ENCODE measurements at regions not wholly inside any gene's neighbourhood (a gene's known extent, or its start where the extent isn't known, plus 50 kb on each side); places are given as distances from the start of the nearest gene placed in this dataset.

DNA sequence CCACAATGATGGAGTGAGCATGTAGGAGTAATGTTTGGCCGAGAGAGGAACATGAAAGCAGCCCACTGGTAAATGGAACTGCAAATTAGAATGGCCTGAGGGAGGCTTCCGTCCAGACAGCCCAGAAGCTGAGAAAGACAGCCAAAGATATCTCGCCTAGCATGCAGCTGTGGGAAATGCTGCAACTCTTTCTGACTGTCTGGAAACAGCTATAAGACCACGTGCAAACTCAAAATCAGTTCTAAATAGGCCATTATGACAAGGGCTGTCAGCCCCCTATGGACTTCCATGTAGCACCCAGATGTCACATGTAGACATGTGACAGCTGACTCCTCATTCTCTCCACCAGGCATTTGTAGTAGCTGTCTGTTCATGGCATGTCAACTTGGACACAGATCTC lies 62.9 kb upstream of the ATP1A1 start:
- H3K4me1 ChIP-seq (ENCODE audit: insufficient read depth, low read length), result peaks cover 28% of the 10 kb centered on the region
- intact Hi-C loops (cut with micrococcal nuclease), result no loop called here
- DNase-seq (no peak), ATAC-seq (no peak)
- BruUV-seq (replicated peaks), result no TSS peak
- H3K79me2 ChIP-seq (ENCODE audit: low read length), result no peaks in the 10 kb centered on the region
- no peak overlapping the region for H2AFZ ChIP-seq (ENCODE audit: low read length)
- no peak for TF ChIP-seq EZH2phosphoT487 (IDR thresholded peaks at IDR 0.05; ENCODE audit: borderline replicate concordance, low read length)
- no peak for TF ChIP-seq CTCF (conservative IDR thresholded peaks at IDR 0.05; ENCODE audit: low read depth, low read length)
- no peak for TF ChIP-seq EZH2 (IDR thresholded peaks at IDR 0.05; ENCODE audit: low read length, unreplicated experiment)
- no peak overlapping the region for H3K27ac ChIP-seq (ENCODE audit: low read length)
- H3K4me3 ChIP-seq (ENCODE audit: low read length), result no peak overlapping the region
- no peaks in the 10 kb centered on the region for H4K20me1 ChIP-seq (ENCODE audit: low read length)
- H3F3A ChIP-seq (ENCODE audit: low read length, unreplicated experiment), result no peaks in the 10 kb centered on the region
- ChIA-PET CTCF (interaction anchor here (0.5 kb wide), 1 partner anchor 189 kb away, joined by 7 read pairs; no protein-coding TSS in a partner anchor), POLR2A (ENCODE audit: unreplicated experiment) (no interaction called here)
- no peaks in the 10 kb centered on the region for H3K9me2 ChIP-seq (replicated peaks; ENCODE audit: low read length)
- H3K9me3 ChIP-seq (ENCODE audit: low read length), result no peaks in the 10 kb centered on the region
- H3K9ac ChIP-seq (ENCODE audit: low read length), result no peak overlapping the region
- no peaks in the 10 kb centered on the region for H3K27me3 ChIP-seq (ENCODE audit: low read length)
- H3K36me3 ChIP-seq (ENCODE audit: low read depth, low read length), result no peaks in the 10 kb centered on the region
- H3K4me2 ChIP-seq (ENCODE audit: low read length), result no peak overlapping the region

DNA sequence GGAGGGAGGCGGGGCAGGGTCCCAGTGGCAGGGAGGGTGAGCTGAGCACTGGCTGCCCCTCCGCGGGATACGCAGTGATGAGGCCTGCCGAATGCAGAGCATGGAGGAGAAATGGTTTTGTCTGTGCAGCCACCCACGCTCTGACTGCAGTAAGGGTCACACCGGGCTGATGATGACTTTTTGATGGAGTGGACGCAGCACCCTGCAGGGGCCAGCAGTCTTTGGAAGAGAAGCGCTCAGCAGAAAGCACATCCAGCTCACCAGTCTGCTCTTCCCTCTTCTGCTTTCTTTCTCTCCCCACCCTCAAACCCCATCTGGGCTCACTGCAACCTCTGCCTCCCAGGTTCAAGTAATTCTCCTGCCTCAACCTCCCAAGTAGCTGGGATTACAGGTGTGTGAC lies 61.9 kb upstream of the ATP1A1 start:
- ATAC-seq, result no peak
- Histone ChIP-seq H3F3A (ENCODE audit: low read length, unreplicated experiment) (no peaks in the 10 kb centered on the region), H3K27ac (ENCODE audit: low read length) (no peak overlapping the region), H3K27me3 (ENCODE audit: low read length) (no peaks in the 10 kb centered on the region), H3K36me3 (ENCODE audit: low read depth, low read length) (no peaks in the 10 kb centered on the region), H3K9me2 (replicated peaks; ENCODE audit: low read length) (no peaks in the 10 kb centered on the region), H3K4me3 (ENCODE audit: low read length) (no peak overlapping the region), H3K79me2 (ENCODE audit: low read length) (no peaks in the 10 kb centered on the region), H3K9me3 (ENCODE audit: low read length) (no peaks in the 10 kb centered on the region), H3K4me2 (ENCODE audit: low read length) (no peak overlapping the region), H4K20me1 (ENCODE audit: low read length) (no peaks in the 10 kb centered on the region), H2AFZ (ENCODE audit: low read length) (no peak overlapping the region), H3K9ac (ENCODE audit: low read length) (no peak overlapping the region), H3K4me1 (ENCODE audit: insufficient read depth, low read length) (peaks cover 28% of the 10 kb centered on the region)
- DNase-seq, result no peak
- no TSS peak for BruUV-seq (replicated peaks)
- ChIA-PET POLR2A (ENCODE audit: unreplicated experiment) (no interaction called here), CTCF (interaction anchor here (0.6 kb wide), 1 partner anchor 285 kb away, joined by 3 read pairs; no protein-coding TSS in a partner anchor)
- intact Hi-C loops (cut with micrococcal nuclease), result no loop called here
- TF ChIP-seq EZH2 (IDR thresholded peaks at IDR 0.05; ENCODE audit: low read length, unreplicated experiment) (no peak), CTCF (conservative IDR thresholded peaks at IDR 0.05; ENCODE audit: low read depth, low read length) (no peak), EZH2phosphoT487 (IDR thresholded peaks at IDR 0.05; ENCODE audit: borderline replicate concordance, low read length) (no peak)

GRCh38 chr1:116311756-116312680 lies 61.0 kb upstream of the ATP1A1 start:
- no peak for TF ChIP-seq EZH2phosphoT487 (IDR thresholded peaks at IDR 0.05; ENCODE audit: borderline replicate concordance, low read length)
- no peak for TF ChIP-seq CTCF (conservative IDR thresholded peaks at IDR 0.05; ENCODE audit: low read depth, low read length)
- TF ChIP-seq EZH2 (IDR thresholded peaks at IDR 0.05; ENCODE audit: low read length, unreplicated experiment), result no peak
- H3K36me3 ChIP-seq (ENCODE audit: low read depth, low read length), result no peaks in the 10 kb centered on the region
- DNase-seq, result peak; percentile 73
- H3K4me3 ChIP-seq (ENCODE audit: low read length), result no peak overlapping the region
- BruUV-seq (replicated peaks), result no TSS peak
- intact Hi-C loops (cut with micrococcal nuclease), result no loop called here
- H3K9me2 ChIP-seq (replicated peaks; ENCODE audit: low read length), result no peaks in the 10 kb centered on the region
- H3K9me3 ChIP-seq (ENCODE audit: low read length), result no peaks in the 10 kb centered on the region
- no peak overlapping the region for H3K9ac ChIP-seq (ENCODE audit: low read length)
- H3K79me2 ChIP-seq (ENCODE audit: low read length), result no peaks in the 10 kb centered on the region
- peak; percentile 33 for ATAC-seq
- peak overlapping the region; percentile 65 for H3K4me2 ChIP-seq (ENCODE audit: low read length)
- peak overlapping the region; percentile 60 for H2AFZ ChIP-seq (ENCODE audit: low read length)
- no peaks in the 10 kb centered on the region for H3F3A ChIP-seq (ENCODE audit: low read length, unreplicated experiment)
- H3K4me1 ChIP-seq (ENCODE audit: insufficient read depth, low read length), result peaks cover 28% of the 10 kb centered on the region
- no peaks in the 10 kb centered on the region for H3K27me3 ChIP-seq (ENCODE audit: low read length)
- H4K20me1 ChIP-seq (ENCODE audit: low read length), result no peaks in the 10 kb centered on the region
- CTCF ChIA-PET, result interaction anchor here (0.6 kb wide), 1 partner anchor 284 kb away, joined by 3 read pairs; no protein-coding TSS in a partner anchor
- H3K27ac ChIP-seq (ENCODE audit: low read length), result peak overlapping the region; percentile 67
- POLR2A ChIA-PET (ENCODE audit: unreplicated experiment), result no interaction called here

Measured in PC-3 (cell line).